GM12892 (cell line): ENCODE measurements at regions not wholly inside any gene's neighbourhood (a gene's known extent, or its start where the extent isn't known, plus 50 kb on each side); places are given as distances from the start of the nearest gene placed in this dataset.

Experiments used
- POLR2A ChIP-seq: IDR thresholded peaks from 2 replicates; pipeline ENCODE4 v1.6.1; 2011; ENCODE audit warnings: low read depth, low read length, control low read depth
- POLR2AphosphoS5 ChIP-seq: IDR thresholded peaks from 2 replicates; pipeline ENCODE4 v1.6.1; 2011; ENCODE audit warnings: low read depth, low read length, control low read depth

- no peak for TF ChIP-seq POLR2AphosphoS5
- TF ChIP-seq POLR2A = no peak
These were observed 194.3 kb upstream of the SOX21 start for GRCh38 chr13:94906605-94907004.
